Activated CD8-positive, alpha-beta memory T cell treated with anti-CD3 and anti-CD28 coated beads for 36 hours (primary cell): ENCODE measurements at regions not wholly inside any gene's neighbourhood (a gene's known extent, or its start where the extent isn't known, plus 50 kb on each side); places are given as distances from the start of the nearest gene placed in this dataset.
"Not testable (repeated sequence)": the region's sequence is repeated elsewhere in the genome, so short reads cannot be mapped to it uniquely, and the experiment has no call there.

Experiments
- CTCF ChIA-PET: fragments of 350-600 bp; sonication (Branson Sonifier 250); formaldehyde crosslinking; loops from one replicate; lab custom pipeline; 2021; ENCODE audit warnings: antibody characterized with exemption; lab: Charles Lee
- POLR2A ChIA-PET: fragments of 350-600 bp; sonication (Branson Sonifier 250); formaldehyde crosslinking; loops from one replicate; lab custom pipeline; 2021; ENCODE audit warnings: antibody characterized with exemption; lab: Charles Lee

DNA sequence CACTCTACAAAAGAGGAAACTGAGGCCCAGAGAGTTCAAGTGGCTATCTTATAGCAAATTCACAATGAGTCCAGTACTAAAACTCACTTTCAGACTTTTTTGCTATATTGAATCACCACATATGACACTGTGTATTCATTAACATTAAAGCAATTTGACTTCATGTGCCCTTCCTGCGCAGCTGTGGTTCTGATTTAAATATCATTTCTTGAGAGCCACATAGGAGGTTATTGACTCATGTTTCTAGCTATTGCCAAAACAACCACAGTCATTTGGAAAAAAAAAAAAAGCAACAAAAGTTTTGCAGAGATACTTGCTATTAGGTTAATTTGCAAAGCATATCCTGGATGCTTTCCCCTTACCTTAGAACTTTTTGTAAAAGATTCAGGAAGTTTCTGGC lies 341.2 kb downstream of the PIK3C3 start:
- POLR2A ChIA-PET: no interaction called here
- CTCF ChIA-PET: no interaction called here

DNA sequence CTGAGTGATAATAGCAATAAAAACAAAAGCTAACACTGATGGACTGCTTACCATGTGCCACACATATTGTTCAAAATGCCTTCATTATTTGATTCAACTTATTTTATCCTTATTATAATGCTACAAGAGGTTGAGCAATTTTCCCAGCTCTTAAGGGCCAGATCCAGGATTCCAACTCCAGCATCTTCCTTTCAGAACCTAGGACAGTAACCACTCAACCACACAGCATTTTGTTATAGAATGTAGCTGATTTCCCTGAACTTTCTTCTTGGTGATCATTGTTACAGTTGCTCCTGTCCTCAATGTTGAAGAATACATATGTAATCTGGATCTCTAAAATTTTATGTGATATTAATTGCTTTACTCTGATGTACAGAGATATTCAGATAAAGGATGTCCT lies 341.7 kb downstream of the PIK3C3 start:
- ChIA-PET CTCF (interaction anchor here (0.7 kb wide), 1 partner anchor 528 kb away, joined by 5 read pairs; no protein-coding TSS in a partner anchor), POLR2A (interaction anchor here (0.6 kb wide), 1 partner anchor 1804 kb away, joined by 6 read pairs; no protein-coding TSS in a partner anchor)

DNA sequence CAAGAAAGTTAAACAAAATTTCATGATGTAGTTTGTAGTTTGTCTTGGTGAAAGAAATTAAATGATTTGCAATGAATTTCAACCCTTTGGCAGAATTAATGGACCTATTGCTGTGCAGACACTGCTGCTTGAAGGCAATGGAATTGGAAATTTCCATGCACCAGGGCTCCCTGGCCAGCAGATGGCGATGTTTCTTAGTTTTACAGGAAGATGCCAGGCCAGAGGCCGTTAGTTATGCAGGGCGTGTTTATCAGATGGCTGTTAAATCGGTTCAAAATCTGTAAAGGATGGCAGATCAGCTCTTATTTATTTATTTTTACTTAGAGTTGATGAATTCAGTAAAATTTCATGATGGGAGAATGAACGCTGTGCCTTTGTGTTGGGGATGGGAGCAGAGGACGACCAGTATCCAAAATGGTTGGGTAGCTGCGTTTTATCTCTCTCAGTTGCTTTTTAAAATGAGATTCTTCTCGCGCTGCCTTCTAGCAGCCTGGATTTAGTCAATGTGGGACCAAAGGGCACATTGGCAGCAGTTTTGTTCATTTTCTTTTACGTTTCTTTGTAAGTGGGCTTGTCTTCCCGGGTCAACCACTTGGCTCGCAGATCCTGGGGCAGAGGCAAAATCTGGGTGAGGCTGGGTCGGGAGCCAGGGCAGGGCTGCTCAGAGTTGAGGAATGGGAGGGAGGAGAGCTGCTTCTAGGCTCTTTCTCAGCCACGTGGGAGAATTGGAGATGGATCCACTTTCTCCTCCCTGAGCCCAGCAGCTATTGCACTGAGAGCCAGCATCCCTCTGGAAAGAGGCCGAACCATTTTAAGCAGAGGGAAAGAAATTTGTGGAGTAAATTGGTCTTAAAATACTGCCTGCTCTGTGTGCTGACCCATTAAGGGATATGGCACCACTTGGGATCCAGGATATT lies 344.0 kb downstream of the PIK3C3 start:
- CTCF ChIA-PET: interaction anchor here (1.9 kb wide), 1 partner anchor 972 kb away, joined by 6 read pairs; no protein-coding TSS in a partner anchor
- POLR2A ChIA-PET: no interaction called here

DNA sequence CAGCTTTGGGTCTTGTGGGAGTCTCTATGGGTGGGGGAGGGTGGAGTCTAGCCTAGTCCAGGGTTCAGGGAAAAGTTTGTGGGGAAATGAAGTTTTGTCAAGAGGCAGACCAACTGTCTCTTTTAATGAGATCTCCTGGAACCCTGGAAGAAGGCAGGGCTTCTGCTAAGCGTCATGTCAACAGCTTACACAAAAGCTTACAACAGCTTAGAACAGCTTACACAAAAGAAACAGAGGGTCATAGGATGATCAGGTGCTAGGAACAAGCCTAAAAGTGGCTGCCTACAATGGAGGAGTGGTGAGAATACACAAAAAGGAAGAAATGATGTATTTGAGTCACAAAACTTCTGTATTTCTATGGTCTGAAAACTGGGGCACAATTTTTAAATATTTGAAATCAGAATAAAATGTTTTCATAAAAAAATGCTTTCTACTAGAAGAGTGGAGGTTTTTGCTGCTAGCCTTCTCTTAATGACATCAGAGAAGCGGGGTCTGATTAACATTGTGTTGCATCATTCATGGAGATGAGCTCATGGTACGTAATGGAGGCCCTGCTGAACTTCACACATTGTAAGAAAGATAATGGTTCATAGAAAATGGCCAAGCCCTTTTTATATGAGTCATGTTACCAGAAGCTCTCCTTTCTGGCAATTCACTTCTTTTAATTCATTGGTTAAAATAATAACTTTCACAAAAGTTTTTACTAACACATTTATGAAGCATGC lies 351.0 kb downstream of the PIK3C3 start:
- CTCF ChIA-PET: no interaction called here
- POLR2A ChIA-PET: no interaction called here

DNA sequence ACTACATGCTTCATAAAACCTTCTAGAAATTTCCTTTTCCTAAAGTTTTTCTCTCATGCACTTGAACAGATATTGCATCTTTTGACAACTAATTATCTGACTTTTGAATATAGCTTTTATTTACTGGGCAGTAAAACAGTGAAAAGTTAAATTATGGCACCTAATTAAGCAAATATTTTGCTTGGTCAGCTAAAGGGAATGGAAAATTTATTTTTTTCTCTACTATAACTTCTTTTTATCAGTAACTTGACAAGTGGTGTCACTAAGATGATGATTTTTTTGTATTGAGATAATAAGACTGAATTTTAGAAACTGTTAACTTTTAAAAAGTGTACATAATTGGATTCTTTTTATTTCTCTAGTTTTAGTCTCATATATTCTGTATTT lies 351.6 kb downstream of the PIK3C3 start:
- ChIA-PET POLR2A (no interaction called here), CTCF (no interaction called here)

DNA sequence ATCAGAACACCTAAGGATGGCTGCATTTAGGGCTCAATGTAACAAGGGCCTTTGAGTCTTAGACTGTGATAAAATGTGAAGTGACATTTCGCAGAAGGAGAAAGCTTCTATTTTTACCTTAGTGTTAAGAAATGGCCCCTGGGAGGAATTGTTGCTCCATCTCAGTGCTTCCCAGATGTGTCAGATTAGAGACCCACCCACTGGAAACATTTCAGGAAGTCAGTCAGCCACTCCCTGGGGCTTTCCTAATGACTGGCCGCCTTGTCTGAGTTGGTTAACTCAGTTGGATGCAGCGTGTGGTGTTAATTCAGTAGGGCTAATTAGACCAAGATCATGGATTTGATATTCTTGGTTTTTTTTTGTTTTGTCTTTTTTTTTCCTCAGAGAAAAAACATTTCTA lies 355.9 kb downstream of the PIK3C3 start:
- ChIA-PET CTCF (no interaction called here), POLR2A (no interaction called here)

DNA sequence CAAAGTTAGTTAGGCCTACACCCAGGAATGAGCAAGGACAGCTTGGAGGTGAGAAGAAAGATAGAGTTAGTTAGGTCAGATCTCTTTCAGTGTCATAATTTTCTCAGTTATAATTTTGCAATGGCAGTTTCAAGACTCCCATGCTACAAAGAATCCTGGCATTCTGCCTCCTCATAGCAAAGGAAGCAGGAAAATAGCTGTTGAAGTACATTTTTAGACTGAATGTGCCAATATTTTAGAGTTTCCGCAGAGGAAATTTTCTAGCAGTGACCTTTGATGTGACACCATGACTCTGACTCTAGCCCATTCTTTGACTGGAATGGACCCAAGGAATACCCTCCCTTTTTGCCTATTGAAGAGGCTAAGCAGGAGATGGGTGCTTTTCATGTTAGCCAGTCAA lies 371.7 kb downstream of the PIK3C3 start:
- ChIA-PET CTCF (no interaction called here), POLR2A (no interaction called here)

DNA sequence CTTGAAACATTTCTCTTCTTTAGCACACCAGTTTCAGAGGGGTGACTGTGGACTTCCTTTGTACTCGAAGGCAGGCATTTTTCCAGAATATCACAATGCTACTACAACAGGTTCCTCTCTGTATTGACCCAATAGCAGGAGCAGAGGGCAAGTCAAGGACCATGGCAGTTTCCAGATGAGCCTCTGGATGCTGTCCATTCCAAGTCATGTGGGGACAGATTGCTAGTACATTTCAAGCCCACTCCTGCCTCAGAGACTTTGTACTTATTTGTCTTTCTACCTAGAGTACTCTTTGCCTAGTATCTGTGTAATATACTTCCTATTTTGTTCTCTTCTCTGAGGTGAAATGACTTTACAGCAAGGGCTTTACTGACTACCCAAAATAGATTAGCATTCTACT lies 373.9 kb downstream of the PIK3C3 start:
- ChIA-PET POLR2A (no interaction called here), CTCF (no interaction called here)

DNA sequence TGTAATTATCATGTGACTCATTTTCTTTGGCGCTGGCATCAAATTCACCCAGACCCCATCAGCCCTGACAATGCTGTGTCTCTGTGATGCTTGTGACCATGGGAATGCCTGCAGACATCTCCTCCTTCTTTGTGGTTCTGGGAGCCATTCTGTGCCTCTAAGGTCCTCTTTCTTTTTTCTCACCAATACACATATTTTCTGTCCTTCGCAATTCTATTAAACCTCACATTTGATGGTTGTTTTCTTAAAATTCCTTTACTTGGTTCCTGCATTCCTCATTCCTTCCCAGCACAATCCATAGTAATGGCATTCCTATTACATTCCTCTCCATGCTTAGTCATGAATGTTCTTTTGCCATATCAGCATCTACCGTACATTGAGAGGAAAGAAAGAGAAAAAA lies 375.3 kb downstream of the PIK3C3 start:
- ChIA-PET POLR2A (no interaction called here), CTCF (no interaction called here)

DNA sequence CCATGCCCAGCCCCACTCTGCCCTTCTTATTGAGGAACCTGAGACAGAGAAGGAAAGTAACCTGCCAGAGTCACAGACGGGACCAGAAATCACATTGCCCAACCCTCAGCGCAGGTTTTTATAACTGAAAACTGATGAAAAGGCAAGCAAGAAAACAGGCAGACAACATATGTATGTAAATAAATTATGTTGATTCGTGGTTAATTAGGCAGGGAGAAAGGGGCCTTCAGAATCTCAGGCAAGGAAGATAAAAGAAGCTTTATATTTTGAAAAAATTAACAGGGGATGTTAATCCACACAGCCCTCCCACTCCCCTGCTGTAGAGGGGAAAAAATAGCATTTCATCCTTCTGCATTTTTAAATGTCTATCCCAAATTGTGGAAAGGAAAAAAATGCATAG lies 378.5 kb downstream of the PIK3C3 start:
- POLR2A ChIA-PET: no interaction called here
- CTCF ChIA-PET: interaction anchor here (0.7 kb wide), 1 partner anchor 615 kb away, joined by 5 read pairs; no protein-coding TSS in a partner anchor

DNA sequence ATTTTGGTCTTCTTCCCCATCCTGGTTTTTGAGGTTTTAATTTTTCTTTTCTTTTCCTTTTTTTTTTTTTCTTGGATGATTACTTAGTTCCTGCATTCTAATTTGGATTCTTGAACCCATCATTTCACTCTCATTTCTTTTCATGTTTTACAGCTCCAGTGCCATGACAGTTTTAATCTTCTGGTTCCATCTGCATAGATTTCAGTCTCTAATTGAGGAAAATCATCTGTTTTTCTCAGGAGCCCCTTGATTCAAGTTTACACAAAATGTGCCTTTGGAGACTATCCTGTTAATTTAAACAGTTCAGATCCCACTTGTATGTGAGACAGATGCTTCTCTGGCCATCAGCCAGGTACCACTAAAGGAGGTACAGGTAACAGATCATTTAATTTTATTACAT lies 379.9 kb downstream of the PIK3C3 start:
- CTCF ChIA-PET: no interaction called here
- POLR2A ChIA-PET: no interaction called here

DNA sequence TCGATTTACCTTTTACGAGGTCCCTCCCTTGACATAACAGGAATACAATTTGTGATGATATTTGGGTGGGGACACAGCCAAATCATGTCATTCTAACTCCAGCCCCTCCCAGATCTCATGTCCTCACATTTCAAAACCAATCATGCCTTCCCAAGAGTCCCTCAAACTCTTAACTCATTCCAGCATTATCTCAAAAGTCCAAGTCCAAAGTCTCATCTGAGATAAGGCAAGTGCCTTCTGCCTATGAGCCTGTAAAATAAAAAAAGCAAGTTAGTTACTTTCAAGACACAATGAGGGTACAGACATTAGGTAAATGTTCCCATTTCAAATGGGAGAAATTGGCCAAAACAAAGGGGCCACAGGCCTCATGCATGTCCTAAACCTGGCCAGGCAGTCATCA lies 381.1 kb downstream of the PIK3C3 start:
- POLR2A ChIA-PET: no interaction called here
- CTCF ChIA-PET: no interaction called here

DNA sequence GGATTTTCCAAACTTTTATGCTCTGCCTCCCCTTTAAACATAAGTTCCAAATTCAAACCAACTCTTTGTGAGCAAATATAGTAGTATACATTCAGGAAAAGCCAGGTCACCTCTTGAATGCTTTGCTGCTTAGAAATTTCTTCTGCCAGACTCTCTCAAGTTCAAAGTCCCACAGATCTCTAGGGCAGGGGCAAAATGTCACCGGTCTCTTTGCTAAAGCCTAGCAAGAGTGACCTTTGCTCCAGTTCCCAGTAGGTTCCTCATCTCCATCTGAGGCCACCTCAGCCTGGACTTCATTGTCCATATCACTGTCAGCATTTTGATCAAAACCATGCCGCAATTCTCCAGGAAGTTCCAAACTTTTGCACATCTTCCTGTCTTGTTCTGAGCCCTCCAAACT lies 382.3 kb downstream of the PIK3C3 start:
- CTCF ChIA-PET, POLR2A ChIA-PET: not testable (repeated sequence)

DNA sequence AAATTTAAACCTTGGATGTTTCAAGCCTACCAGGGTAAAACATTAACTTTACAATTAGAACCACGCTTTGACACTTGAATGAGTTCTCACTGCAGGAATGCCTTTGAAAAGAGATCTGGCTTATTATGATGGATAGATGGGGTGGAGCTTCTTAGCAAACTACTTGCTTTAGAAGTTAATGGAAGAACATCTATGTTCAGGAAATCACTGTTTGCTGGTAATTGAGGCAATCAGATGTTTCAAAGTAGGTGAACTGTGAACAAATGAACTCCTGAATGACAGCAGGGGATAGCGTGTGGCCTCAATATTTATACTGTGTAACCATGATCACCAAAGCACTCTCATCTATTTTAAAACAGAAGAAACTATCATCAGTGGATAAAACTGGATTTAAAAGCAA lies 383.6 kb downstream of the PIK3C3 start:
- ChIA-PET CTCF (no interaction called here), POLR2A (no interaction called here)

DNA sequence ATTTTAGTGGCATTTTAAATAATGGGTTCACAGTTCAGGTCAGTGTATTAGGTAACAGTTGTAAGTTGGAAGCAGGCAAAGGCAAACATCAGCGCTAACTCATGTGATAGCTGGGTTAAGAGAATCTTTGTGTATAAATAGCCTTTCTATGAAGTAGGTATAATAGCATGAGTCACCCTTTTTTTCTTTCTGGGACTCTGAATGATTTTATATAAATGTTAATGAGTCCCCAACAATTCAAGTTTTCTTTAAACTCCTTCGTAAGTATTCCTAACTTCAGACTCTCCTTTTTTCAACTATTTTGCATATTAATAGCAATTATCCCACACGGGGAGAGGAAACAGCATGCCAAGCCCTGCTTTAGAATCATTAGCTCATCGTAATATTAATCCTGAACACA lies 384.3 kb downstream of the PIK3C3 start:
- POLR2A ChIA-PET: no interaction called here

DNA sequence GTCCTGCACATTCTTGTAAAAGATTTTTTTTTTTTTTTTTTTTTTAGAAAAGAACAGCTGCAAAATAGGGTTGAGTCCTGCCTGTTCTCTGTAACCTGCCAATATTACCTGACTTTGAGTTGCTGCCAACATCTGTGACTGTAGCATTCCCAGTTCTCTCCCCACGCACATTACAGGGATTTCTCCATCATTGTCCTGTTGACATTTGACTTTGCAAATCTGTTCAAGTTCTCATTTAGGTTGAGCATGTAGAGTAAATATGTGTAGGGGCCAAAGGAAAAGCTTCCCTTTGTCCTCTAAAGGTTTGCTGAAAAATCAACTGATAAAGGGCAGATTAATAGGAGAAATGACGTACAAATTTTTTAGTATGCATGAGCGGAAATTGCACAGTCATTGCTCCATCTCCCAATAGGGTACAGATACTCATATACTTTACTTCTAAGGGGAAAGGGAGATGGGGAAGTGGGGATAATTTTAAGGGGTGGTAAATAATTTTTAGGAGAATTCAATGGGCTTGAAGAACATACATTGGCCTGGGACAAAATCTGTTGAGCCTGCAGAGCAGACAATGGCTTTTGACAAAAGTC lies 385.5 kb downstream of the PIK3C3 start:
- POLR2A ChIA-PET: no interaction called here
- CTCF ChIA-PET: no interaction called here

More for the DNA sequence above, 384.3 kb downstream of the PIK3C3 start:
- CTCF ChIA-PET: no interaction called here

DNA sequence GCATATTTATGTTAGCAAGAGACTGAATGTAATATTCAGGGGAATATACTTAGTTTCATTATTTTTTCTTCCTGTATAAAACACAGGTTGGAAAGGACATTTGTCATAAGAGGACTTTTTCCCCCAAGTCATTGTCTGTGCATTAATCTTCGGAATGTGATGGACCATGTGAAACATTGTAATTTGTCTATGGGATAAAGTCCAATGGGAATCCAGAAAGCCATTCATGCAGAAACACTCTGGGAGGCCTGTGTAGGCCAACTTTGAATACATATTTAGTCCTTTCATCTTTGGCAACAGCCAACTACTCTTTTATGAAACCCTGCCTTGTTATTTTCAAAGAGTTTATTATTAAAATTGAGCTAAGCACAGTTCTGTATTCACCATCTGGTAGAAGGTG lies 386.4 kb downstream of the PIK3C3 start:
- CTCF ChIA-PET: no interaction called here
- POLR2A ChIA-PET: no interaction called here

DNA sequence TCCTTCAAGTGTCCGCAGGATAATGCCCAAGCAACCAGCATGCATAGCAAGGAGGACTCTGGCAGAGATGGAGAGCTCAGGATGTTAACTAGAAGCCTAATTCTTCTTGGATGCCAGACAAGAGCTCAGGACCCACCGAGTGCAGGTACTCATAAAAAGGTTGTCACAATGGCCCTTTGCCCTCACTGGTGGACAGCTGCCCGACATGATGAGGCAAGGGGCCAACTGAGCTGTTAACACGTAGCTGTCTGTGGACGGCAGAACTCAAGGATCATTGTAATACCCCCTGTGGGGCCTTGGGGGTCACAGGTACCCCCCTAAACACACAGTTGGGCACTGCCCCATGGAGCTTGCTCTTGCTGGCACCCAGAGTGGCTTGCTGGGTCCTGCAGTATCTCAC lies 393.7 kb downstream of the PIK3C3 start:
- POLR2A ChIA-PET: no interaction called here
- CTCF ChIA-PET: no interaction called here

DNA sequence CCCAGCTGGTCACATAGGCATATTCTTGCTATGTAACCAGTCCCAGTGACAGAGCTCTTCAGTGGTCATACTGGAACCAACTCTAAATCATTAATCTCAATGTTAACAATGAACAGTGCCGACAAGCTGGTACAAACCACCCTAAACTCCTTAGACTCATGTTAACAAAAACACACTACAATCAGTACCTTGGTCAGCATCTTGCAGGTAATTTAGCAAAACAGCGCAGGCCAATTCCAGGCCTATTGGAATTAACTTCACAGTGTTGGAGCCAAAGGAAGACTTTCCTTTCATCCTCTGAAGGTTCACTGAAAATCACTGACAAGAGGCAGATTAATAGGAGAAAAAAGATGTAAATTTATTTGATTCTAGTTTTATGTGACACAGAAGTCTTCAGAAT lies 396.4 kb downstream of the PIK3C3 start:
- ChIA-PET POLR2A (no interaction called here), CTCF (no interaction called here)

DNA sequence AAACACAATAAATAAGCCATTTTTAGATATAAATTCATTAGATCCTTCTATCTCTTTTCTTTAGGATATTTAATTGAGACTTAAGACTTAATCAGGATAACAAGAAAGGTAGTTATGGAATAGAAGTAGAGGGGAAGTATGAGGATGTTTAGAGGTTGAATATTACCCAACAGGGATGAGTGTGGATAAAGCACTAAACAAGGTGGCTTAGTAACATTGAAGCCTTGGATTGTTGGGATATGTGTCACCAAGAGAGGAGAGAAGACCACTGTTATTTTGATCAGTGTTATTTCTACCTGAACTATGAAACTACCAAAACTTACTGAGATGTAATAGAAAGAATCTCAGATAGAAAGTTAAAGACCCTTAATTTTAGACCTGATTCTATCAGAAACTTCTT lies 405.7 kb downstream of the PIK3C3 start:
- ChIA-PET POLR2A (no interaction called here), CTCF (no interaction called here)
